Parathyroid adenoma (tissue), 2 donors: ENCODE measurements at regions not wholly inside any gene's neighbourhood (a gene's known extent, or its start where the extent isn't known, plus 50 kb on each side); places are given as distances from the start of the nearest gene placed in this dataset.

Experiments used
- H2AFZ ChIP-seq: fragments of 300-600 bp; sonication (generic); one replicate; pipeline ENCODE4 v1.7.0; 2017; ENCODE audit warnings: antibody characterized with exemption, mild to moderate bottlenecking
- H3K27ac ChIP-seq: fragments of 300-600 bp; sonication (generic); one replicate; pipeline ENCODE4 v1.7.0; 2017
- H3K27me3 ChIP-seq: fragments of 300-600 bp; sonication (generic); one replicate; pipeline ENCODE4 v1.7.0; 2017; ENCODE audit warnings: low read length; ENCODE audit not compliant: control insufficient read depth, insufficient read depth
- H3K36me3 ChIP-seq: fragments of 300-600 bp; sonication (generic); one replicate; pipeline ENCODE4 v1.7.0; 2017; ENCODE audit warnings: low read length; ENCODE audit not compliant: control insufficient read depth, insufficient read depth
- H3K4me1 ChIP-seq: fragments of 300-600 bp; sonication (generic); one replicate; pipeline ENCODE4 v1.7.0; 2017; ENCODE audit warnings: control low read depth
- H3K4me2 ChIP-seq: fragments of 300-600 bp; sonication (generic); one replicate; pipeline ENCODE4 v1.7.0; 2017; ENCODE audit warnings: low read length
- H3K4me3 ChIP-seq: fragments of 300-600 bp; sonication (generic); one replicate; pipeline ENCODE4 v1.7.0; 2017; ENCODE audit warnings: low read depth, low read length
- H3K79me2 ChIP-seq: fragments of 300-600 bp; sonication (generic); one replicate; pipeline ENCODE4 v1.7.0; 2017; ENCODE audit warnings: control low read depth
- H3K9ac ChIP-seq: fragments of 300-600 bp; sonication (generic); one replicate; pipeline ENCODE4 v1.7.0; 2017; ENCODE audit warnings: mild to moderate bottlenecking
- H3K9me3 ChIP-seq: fragments of 300-600 bp; sonication (generic); one replicate; pipeline ENCODE4 v1.7.0; 2017; ENCODE audit warnings: low read length; ENCODE audit not compliant: control insufficient read depth
- TF ChIP-seq, protein P1 (sequence below): fragments of 300-600 bp; sonication (generic); IDR thresholded peaks from one replicate; pipeline ENCODE4 v1.7.0; 2017; ENCODE audit warnings: antibody characterized with exemption, mild to moderate bottlenecking
- donor health status: primary hyperparathyroidism.

DNA sequence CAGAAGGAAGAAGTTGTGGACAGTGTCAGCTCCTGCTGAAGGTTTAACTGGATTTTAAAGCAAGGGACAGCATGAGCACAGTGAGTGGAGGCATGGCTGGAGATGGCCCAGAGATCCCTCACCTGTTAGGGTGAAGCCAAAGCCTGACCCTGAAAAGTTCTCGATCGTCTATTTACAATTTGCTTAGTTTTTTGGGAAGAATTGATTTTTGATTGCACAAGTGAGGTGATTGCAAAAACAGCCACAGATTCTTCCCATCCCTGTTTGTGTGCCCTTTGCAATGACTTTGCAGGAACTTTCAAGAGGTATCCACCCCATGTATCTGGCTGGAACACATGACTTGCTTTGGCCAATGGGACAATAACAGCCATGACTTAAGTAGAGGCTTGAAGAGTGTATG, 170.1 kb downstream of the TFAP2C start:
- no peaks in the 10 kb centered on the region for H3K36me3 ChIP-seq
- H3K4me3 ChIP-seq: no peak overlapping the region
- TF ChIP-seq, protein P1, sequence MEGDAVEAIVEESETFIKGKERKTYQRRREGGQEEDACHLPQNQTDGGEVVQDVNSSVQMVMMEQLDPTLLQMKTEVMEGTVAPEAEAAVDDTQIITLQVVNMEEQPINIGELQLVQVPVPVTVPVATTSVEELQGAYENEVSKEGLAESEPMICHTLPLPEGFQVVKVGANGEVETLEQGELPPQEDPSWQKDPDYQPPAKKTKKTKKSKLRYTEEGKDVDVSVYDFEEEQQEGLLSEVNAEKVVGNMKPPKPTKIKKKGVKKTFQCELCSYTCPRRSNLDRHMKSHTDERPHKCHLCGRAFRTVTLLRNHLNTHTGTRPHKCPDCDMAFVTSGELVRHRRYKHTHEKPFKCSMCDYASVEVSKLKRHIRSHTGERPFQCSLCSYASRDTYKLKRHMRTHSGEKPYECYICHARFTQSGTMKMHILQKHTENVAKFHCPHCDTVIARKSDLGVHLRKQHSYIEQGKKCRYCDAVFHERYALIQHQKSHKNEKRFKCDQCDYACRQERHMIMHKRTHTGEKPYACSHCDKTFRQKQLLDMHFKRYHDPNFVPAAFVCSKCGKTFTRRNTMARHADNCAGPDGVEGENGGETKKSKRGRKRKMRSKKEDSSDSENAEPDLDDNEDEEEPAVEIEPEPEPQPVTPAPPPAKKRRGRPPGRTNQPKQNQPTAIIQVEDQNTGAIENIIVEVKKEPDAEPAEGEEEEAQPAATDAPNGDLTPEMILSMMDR: no peak
- no peaks in the 10 kb centered on the region for H3K4me1 ChIP-seq
- no peak overlapping the region for H3K27ac ChIP-seq
- H3K9ac ChIP-seq: no peak overlapping the region
- no peak overlapping the region for H2AFZ ChIP-seq
- H3K9me3 ChIP-seq: no peaks in the 10 kb centered on the region
- H3K4me2 ChIP-seq: no peak overlapping the region
- no peaks in the 10 kb centered on the region for H3K27me3 ChIP-seq
- no peaks in the 10 kb centered on the region for H3K79me2 ChIP-seq

DNA sequence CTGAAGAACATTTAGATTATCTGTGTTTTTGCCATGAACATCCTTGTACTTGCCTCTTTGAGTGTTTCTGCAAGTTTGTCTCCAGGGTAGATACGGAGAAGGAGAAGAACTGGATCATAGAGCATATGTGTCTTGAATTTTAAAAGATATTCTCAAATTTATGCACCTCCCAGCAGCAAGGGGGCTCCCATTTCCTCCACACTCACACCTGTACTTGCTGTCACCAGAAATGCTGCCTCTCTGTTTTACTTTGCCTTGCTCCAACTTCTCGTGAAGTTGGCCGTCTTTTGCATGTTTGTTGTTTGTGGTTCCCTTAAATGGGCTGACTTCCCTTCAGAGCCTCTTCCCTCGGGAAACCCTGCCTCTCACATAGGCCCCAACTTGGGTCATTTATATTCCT, 171.0 kb downstream of the TFAP2C start:
- no peaks in the 10 kb centered on the region for H3K27me3 ChIP-seq
- H3K79me2 ChIP-seq: no peaks in the 10 kb centered on the region
- H3K4me1 ChIP-seq: no peaks in the 10 kb centered on the region
- H3K4me2 ChIP-seq: no peak overlapping the region
- H3K9ac ChIP-seq: no peak overlapping the region
- no peaks in the 10 kb centered on the region for H3K36me3 ChIP-seq
- no peaks in the 10 kb centered on the region for H3K9me3 ChIP-seq
- H3K27ac ChIP-seq: no peak overlapping the region
- no peak overlapping the region for H2AFZ ChIP-seq
- no peak overlapping the region for H3K4me3 ChIP-seq
- TF ChIP-seq, protein P1: no peak

DNA sequence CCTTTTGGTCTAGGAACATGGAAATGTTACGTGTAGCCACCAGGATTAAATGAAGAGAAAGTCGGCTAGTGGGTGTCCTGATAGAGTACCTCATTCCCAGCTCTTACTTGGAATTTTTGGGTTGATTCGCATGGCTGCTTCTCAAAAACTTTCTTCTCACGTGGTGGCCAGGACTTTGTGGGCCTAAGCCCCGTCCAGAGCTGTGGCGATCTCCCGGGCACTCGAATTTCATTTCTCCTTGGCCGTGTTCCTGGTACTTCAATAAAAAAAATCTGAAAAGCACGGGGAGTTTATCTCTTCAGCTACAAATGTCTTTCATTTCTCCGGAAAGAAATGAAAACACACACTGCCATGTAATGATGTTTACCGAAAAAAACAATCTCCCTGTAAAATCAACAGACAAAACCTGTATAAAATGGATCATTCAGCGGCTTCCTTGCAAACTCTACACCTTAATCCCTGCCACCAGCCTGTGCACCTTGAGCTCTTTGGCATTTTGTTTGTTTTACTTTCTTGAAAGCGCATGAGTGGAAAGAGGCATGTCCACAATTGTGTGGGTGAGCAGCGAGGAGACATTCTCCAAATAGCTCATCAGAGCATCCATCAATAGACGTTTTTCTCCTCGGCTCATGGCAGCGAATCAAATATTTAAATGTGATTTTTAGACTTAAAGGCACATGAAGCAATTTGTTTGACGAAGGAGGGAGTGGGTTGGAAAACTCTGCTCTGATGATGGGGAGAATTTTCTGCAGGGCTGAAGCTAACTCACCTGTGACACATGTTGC, 173.1 kb downstream of the TFAP2C start:
- H3K36me3 ChIP-seq: no peaks in the 10 kb centered on the region
- H3K27ac ChIP-seq: no peak overlapping the region
- no peaks in the 10 kb centered on the region for H3K27me3 ChIP-seq
- no peaks in the 10 kb centered on the region for H3K79me2 ChIP-seq
- no peak overlapping the region for H3K9ac ChIP-seq
- TF ChIP-seq, protein P1: no peak
- H3K4me2 ChIP-seq: no peak overlapping the region
- H3K4me3 ChIP-seq: no peak overlapping the region
- H3K9me3 ChIP-seq: no peaks in the 10 kb centered on the region
- H3K4me1 ChIP-seq: no peaks in the 10 kb centered on the region
- H2AFZ ChIP-seq: no peak overlapping the region

DNA sequence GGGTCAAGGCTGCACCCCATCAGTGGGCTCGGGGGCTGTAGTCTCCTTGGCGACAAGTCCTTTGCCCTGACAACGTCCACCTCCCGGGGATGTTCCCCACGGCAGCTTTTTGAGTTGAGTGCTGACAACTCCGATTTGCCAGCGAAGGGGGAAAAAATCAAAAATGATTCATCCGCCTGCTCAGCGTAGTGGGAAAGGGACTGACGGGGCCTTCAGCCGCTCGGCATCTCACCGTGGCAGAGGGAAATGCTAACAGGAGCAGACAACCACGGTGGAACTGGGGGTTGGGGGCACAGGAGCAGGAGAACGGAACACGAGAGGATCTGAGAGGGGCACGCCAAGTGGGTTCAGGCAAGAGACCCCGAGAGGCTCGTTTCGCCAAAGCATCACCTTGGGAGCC, 173.7 kb downstream of the TFAP2C start:
- H3K9me3 ChIP-seq: no peaks in the 10 kb centered on the region
- TF ChIP-seq, protein P1: no peak
- no peaks in the 10 kb centered on the region for H3K4me1 ChIP-seq
- no peak overlapping the region for H3K27ac ChIP-seq
- H3K4me3 ChIP-seq: no peak overlapping the region
- no peaks in the 10 kb centered on the region for H3K36me3 ChIP-seq
- H2AFZ ChIP-seq: no peak overlapping the region
- H3K4me2 ChIP-seq: no peak overlapping the region
- H3K79me2 ChIP-seq: no peaks in the 10 kb centered on the region
- H3K27me3 ChIP-seq: no peaks in the 10 kb centered on the region
- H3K9ac ChIP-seq: no peak overlapping the region

DNA sequence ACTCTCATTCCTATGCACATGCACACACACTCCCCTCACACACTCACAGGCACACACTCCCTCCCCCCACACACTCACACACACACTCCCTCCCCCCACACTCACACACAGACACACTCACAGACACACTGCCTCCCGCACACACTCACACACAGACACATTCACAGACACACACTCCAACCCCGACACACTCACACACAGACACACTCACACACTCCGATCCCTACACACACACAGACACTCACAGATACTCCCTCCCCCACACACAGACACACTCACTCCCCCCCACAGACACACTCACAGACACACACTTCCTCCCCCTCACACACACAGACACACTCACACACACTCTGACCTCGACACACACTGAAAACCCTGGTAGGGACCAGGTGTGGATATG, 176.2 kb downstream of the TFAP2C start:
- no peaks in the 10 kb centered on the region for H3K4me1 ChIP-seq
- no peaks in the 10 kb centered on the region for H3K79me2 ChIP-seq
- H3K4me2 ChIP-seq: no peak overlapping the region
- H3K27ac ChIP-seq: no peak overlapping the region
- H3K36me3 ChIP-seq: no peaks in the 10 kb centered on the region
- no peak overlapping the region for H3K9ac ChIP-seq
- H3K27me3 ChIP-seq: no peaks in the 10 kb centered on the region
- H3K4me3 ChIP-seq: no peak overlapping the region
- no peaks in the 10 kb centered on the region for H3K9me3 ChIP-seq
- TF ChIP-seq, protein P1: no peak
- H2AFZ ChIP-seq: no peak overlapping the region
